HuH-7 (cell line): ENCODE measurements at regions not wholly inside any gene's neighbourhood (a gene's known extent, or its start where the extent isn't known, plus 50 kb on each side); places are given as distances from the start of the nearest gene placed in this dataset.
"Not testable (repeated sequence)": the region's sequence is repeated elsewhere in the genome, so short reads cannot be mapped to it uniquely, and the experiment has no call there.

Experiments
- DNase-seq: peaks from one replicate; pipeline ENCODE4 v3.0.0; 2011; ENCODE audit warnings: low spot score

DNA sequence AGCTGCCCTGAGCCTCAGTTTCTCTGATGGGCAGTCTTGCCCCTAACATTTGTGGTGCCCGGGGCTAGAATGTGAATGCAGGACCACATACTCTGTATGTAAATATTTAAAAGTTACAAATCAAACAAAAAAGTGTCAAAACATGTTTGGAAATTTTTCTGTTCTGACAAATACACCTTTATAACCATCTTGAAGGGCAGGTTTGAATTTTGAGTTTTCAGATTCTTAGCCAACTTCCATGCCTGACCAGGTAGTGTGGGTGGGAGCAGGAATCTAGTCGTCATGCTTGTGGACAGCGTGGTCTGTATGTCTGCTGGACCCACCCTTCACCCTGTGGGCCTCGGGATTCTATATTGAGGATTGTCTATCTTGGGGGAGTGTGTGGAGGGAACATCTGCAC lies 325.1 kb downstream of the SOX4 start:
- DNase-seq = no peak

DNA sequence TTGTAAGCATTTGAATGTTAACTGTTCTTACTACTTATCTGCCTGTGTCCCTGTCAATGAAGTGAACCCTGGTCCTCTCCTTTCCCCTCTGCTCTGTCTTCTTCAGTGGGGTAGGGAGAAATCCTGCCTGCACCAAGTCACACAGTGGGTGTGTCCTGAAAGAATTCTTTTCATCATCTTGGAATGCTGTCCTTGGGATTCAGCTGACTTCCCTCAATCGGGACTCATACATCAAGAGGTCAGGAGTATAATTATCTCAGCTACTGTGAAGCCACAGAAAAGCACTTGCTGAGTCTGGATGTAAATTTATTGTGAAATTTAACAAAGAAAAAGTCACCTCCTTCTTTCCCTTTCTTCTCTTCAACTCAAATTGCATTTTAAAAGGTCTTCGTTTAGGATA lies 328.5 kb downstream of the SOX4 start:
- no peak for DNase-seq

- DNase-seq = no peak
Observed at GRCh38 chr6:21924002-21924401, 330.5 kb downstream of the SOX4 start.

GRCh38 chr6:21928827-21929226 lies 335.3 kb downstream of the SOX4 start:
- DNase-seq = no peak

- DNase-seq = no peak
Observed at GRCh38 chr6:21931641-21932335, 338.2 kb downstream of the SOX4 start.

DNA sequence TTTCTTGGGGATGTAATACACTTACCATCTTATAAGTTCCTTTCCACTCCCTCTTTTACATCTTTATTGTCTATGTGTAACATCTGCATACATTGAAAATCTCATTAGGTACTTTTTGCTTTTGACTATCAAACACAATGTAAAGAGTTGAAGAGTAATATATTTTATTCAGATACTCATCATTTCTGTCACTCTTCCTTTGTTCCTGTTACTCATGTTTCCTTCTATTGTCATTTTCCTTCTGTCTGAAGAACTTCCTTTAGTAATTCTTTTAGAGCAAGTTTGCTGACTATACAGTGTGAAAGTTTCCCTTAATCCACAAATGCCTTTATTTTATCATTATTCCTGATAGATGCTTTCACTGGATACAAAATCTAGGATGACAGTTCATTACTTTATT lies 339.8 kb downstream of the SOX4 start:
- DNase-seq = no peak

DNA sequence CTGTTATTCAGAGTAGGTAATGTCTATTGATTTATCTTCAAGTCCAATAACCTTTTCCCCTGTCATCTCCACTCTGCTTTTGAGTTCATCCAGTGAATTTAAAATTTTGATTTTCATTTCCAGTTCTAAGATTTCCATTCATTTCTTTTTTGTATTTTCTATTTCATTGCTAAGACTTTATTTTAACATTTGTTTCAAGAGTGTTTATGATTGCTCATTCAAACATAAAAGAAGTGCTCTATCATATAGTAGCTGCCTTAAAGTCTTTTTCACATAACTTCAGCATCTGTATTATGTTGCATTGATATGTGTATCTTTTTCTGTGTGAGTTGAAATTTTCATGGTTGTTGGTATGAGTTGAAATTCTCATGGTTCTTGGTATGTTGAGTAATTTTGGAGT lies 341.6 kb downstream of the SOX4 start:
- DNase-seq = no peak

DNA sequence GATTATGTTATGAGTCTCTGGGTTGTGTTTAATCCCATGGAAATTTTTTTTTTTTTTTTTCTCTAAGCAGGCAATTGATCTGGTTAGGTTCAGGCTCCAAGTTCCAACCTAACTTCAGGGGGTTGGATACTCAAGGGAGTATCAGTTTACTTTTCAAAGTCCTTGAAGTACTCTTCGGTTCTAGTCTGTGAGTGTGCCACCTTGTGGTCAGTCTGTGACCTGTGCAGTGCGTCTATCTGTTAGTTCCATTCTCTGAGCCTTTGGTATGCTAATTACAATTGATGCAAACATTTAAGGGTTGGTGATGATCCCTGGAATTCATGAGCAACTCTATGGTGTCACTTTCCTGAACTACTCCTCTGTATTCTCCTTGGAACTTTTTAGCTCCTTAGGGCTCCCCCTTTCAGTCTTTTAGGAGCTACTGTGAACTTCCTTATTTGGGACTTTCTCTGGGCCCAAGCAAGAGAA lies 342.0 kb downstream of the SOX4 start:
- no peak for DNase-seq

GRCh38 chr6:21937466-21937865 lies 343.9 kb downstream of the SOX4 start:
- DNase-seq = no peak

DNA sequence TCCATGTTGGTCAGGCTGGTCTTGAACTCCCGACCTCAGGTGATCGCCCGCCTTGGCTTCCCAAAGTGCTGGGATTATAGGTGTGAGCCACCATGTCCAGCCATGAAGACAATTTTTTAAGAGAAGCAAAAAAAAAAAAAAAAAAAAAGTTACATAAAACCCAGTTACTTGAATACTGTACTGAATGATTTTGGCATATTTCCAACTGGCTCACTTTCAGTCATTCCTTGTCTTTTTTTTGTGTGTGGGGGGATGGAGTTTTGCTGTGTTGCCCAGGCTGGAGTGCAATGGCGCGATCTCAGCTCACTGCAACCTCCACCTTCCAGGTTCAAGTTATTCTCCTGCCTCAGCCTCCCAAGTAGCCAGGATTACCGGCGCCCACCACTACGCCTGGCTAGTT lies 345.5 kb downstream of the SOX4 start:
- DNase-seq = not testable (repeated sequence)

- DNase-seq = no peak
Observed at GRCh38 chr6:21941926-21942325, 348.4 kb downstream of the SOX4 start.

DNA sequence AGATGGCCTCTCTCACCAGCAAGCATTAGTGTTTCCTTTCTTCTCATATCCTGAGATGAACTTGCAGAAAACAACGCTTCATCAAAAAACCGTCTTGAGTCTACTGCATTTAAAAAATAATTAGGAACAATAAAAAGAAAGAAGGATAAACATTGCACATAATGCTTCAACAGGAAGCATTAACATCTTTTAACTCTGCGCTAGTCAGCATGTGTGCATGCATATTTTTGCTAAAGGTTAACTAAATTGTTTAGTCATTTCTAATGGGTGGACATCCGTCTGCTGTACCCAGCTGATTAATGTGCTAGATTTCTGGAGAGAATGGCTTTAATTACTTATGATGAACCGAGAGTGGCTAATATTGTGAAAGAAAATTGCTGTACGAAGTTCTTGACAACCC lies 349.3 kb downstream of the SOX4 start:
- no peak for DNase-seq

DNA sequence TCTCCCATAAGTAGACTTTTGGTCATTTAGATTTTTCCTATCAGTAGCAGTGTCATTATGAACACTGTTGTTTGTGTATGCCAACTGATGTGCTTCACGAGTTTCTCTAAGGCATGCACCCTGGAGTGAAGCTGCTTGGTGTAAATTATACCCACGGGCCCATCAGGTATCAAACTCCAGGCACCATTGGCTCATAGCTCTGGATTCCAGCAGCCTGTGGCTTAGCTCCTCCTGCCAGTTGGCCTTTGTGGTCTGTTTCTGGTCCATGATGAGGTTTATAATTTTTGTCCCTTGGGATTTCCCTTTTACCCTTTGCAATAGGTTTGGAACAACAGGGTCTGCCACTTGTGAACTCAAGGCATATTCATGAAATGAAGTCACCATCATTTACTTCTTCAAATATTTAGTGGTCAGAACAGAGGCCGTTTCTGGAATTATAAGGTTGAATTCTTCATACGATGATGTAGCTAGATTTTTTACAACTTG lies 350.5 kb downstream of the PRL start:
- no peak for DNase-seq

GRCh38 chr6:21947227-21947626 lies 349.6 kb downstream of the PRL start:
- not testable (repeated sequence) for DNase-seq

GRCh38 chr6:21947731-21948386 lies 349.0 kb downstream of the PRL start:
- no peak for DNase-seq

GRCh38 chr6:21949211-21949801 lies 347.5 kb downstream of the PRL start:
- no peak for DNase-seq

- DNase-seq = no peak
Observed at GRCh38 chr6:21952367-21952766, 344.5 kb downstream of the PRL start.

DNA sequence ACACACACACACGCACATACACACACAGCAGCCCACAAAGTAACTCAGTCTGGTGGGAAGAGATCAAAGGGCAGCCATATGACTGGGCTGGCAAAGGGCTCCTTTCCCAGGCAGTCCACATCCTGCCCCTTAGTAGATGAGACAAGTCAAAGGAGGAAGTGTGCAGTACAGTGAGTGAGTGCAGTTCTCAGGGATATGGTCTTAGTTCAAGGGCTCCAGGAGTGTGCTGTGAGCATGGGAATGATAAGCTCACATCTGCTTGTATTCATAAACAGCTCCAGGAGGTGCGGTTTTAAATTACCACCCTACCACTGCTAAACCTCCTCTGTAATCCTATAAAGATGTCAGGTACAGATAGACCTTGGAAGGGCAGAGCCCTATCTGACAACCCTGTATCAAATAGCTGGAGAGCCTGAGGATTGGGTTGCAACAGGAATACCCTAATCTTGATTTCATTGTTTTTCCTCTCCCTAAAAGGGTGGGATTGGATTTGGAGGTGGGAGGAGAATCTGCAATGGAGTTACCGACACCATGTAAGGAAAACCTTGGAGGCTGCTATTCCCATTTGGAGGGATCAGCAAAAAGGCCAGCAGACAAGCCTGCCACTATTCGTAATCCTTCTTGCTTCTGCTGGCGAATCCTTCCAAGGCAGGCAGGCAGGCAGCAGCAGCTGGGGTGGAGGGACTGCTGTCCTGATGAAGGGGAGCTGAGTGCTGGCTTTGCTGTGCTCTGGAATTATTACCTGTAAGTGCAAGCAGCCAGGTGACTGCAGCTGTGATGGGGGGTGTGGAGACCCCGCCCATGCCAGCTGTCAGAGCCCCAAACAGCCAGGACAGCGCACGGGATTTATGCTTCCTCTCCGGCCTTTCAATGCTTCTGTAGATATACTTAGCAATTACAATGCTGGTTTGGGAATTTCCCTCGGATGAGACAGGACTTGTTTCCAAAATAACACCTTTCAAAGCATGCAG lies 342.7 kb downstream of the PRL start:
- DNase-seq = no peak

DNA sequence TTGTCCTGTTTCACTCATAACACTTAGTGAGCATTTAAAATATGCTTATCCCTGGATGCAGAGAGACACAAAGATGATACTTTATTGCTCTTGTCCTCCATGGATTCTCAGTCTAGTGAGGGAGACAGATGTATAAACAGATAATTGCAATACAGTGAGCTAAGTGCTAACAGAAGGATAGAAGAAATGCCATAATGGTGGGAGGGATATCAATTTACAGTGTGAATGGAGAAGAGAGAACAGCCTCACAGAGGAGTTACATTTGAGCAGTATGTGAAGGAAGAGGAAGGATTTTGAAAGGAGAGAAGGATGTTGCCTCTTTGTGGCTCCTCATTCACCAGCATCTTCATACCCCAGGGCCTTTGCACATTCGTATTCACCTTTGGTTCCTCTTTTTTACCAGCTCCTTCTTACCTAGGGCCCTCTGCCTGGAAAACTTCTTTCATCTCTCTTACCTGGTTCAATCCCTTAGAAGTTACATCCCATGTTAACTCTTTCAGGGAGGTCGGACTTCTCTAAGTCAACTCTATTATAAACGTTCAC lies 341.7 kb downstream of the PRL start:
- DNase-seq = no peak

- no peak for DNase-seq
Observed at GRCh38 chr6:21955951-21956350, 340.9 kb downstream of the PRL start.

- DNase-seq = no peak
Observed at GRCh38 chr6:21958428-21958827, 338.4 kb downstream of the PRL start.

- DNase-seq = no peak
Observed at GRCh38 chr6:21961226-21961625, 335.6 kb downstream of the PRL start.
